ENCODE measurements at regions not wholly inside any gene's neighbourhood (a gene's known extent, or its start where the extent isn't known, plus 50 kb on each side); places are given as distances from the start of the nearest gene placed in this dataset.
"Not testable (repeated sequence)": the region's sequence is repeated elsewhere in the genome, so short reads cannot be mapped to it uniquely, and the experiment has no call there.

- not testable (repeated sequence) for TF ChIP-seq POLR2AphosphoS5, POLR2A (IDR thresholded peaks at IDR 0.05; ENCODE audit: low read depth, low read length)
These were observed 483.5 kb upstream of the KLF6 start for GRCh38 chr10:4268490-4268889.

Measured in GM12892 (cell line).